Endothelial cell of umbilical vein (primary cell): ENCODE measurements at regions not wholly inside any gene's neighbourhood (a gene's known extent, or its start where the extent isn't known, plus 50 kb on each side); places are given as distances from the start of the nearest gene placed in this dataset.

Experiments
- BruUV-seq: library from RNA; stranded (reverse); fragments of 400-500 nt; replicated peaks from 2 replicates; lab custom pipeline; 2021; lab: Mats Ljungman, UMichigan
- CTCF ChIA-PET: fragments of 300-600, 350-600 bp; sonication (Branson Sonifier 250); formaldehyde crosslinking; loops from one replicate; lab custom pipeline; 2021; ENCODE audit warnings: antibody characterized with exemption, inconsistent platforms; lab: Charles Lee
- POLR2A ChIA-PET: fragments of 300-600, 350-600 bp; sonication (Branson Sonifier 250); formaldehyde crosslinking; loops from one replicate; lab custom pipeline; 2021; ENCODE audit warnings: antibody characterized with exemption, inconsistent platforms; lab: Charles Lee
- DNase-seq: peaks from one replicate; pipeline ENCODE4 v3.0.0-alpha.2; 2011; ENCODE audit warnings: low read depth, low spot score
- FAIRE-seq: peaks from 2 replicates; lab custom pipeline; 2011; peaks lifted over from hg19 to GRCh38; lab: Jason Lieb, UNC
- H2AFZ ChIP-seq: 2 replicates; pipeline ENCODE4 v1.6.0; 2012; ENCODE audit warnings: low read depth, low read length, control low read depth, inconsistent platforms
- H3K27ac ChIP-seq: 2 replicates; pipeline ENCODE4 v1.5.1; 2011; ENCODE audit warnings: low read depth, mild to moderate bottlenecking, control low read depth, low read length, moderate library complexity; ENCODE audit not compliant: insufficient read depth
- H3K27me3 ChIP-seq, 2 experiments: 2 replicates each; pipeline versions ENCODE4 v1.6.0 to v1.6.1; 2011; ENCODE audit warnings: low read length in 2 of 2, mixed read lengths in 1 of 2; ENCODE audit not compliant: control insufficient read depth in 2 of 2, insufficient read depth in 2 of 2
- H3K36me3 ChIP-seq, 2 experiments: 2 replicates in 1 of 2; 3 replicates in 1 of 2; pipeline ENCODE4 v1.5.1; 2011; ENCODE audit warnings: low read length in 2 of 2, mild to moderate bottlenecking in 1 of 2, moderate library complexity in 1 of 2; ENCODE audit not compliant: control insufficient read depth in 2 of 2, insufficient read depth in 2 of 2; ENCODE audit errors: extremely low read depth in 1 of 2
- H3K4me1 ChIP-seq: 3 replicates; pipeline ENCODE4 v1.5.1; 2011; ENCODE audit warnings: mild to moderate bottlenecking, low read length; ENCODE audit not compliant: control insufficient read depth, insufficient read depth; ENCODE audit errors: extremely low read depth
- H3K4me2 ChIP-seq: 2 replicates; pipeline ENCODE4 v1.6.1; 2011; ENCODE audit warnings: low read length, control low read depth, mixed read lengths; ENCODE audit not compliant: insufficient read depth
- H3K4me3 ChIP-seq, 3 experiments: fragments of 200-600 bp in 1 of 3; sonication (generic), shearing (Covaris generic) in 1 of 3; replicated peaks in 1 of 3; 2 replicates each; pipeline ENCODE4 v1.5.1; 2011 to 2016; ENCODE audit warnings: control low read depth in 3 of 3, low read length in 3 of 3, mild to moderate bottlenecking in 2 of 3, inconsistent platforms in 1 of 3, low read depth in 1 of 3, moderate library complexity in 1 of 3; ENCODE audit not compliant: insufficient read depth in 1 of 3
- H3K79me2 ChIP-seq: 2 replicates; pipeline ENCODE4 v1.6.0; 2012; ENCODE audit warnings: low read length, inconsistent platforms; ENCODE audit not compliant: control insufficient read depth, insufficient read depth
- H3K9ac ChIP-seq: replicated peaks from 2 replicates; pipeline ENCODE3; 2011; ENCODE audit warnings: low read length, control low read depth; ENCODE audit not compliant: insufficient read depth; ENCODE audit errors: extremely low read depth
- H3K9me1 ChIP-seq: replicated peaks from 3 replicates; pipeline ENCODE4 v1.6.0; 2011; ENCODE audit warnings: mild to moderate bottlenecking, low read length; ENCODE audit not compliant: control insufficient read depth, insufficient read depth; ENCODE audit errors: extremely low read depth
- H3K9me3 ChIP-seq: replicated peaks from 2 replicates; pipeline ENCODE4 v1.5.1; 2012; ENCODE audit warnings: low read length, inconsistent platforms; ENCODE audit not compliant: control insufficient read depth, insufficient read depth
- H4K20me1 ChIP-seq: replicated peaks from 2 replicates; pipeline ENCODE3; 2011; ENCODE audit warnings: mild to moderate bottlenecking, low read length; ENCODE audit not compliant: control insufficient read depth, insufficient read depth; ENCODE audit errors: extremely low read depth
- EZH2 ChIP-seq: IDR thresholded peaks from 2 replicates; pipeline ENCODE4 v1.6.1; 2012; ENCODE audit warnings: borderline replicate concordance, low read depth, mild to moderate bottlenecking, moderate library complexity, low read length, inconsistent platforms; ENCODE audit not compliant: severe bottlenecking
- FOS ChIP-seq: IDR thresholded peaks from 2 replicates; pipeline ENCODE4 v1.6.1; 2011; ENCODE audit warnings: mild to moderate bottlenecking, low read length, moderate library complexity, borderline replicate concordance; ENCODE audit not compliant: insufficient read depth
- GATA2 ChIP-seq: IDR thresholded peaks from 2 replicates; pipeline ENCODE4 v1.7.0; 2011; ENCODE audit warnings: low read depth, mild to moderate bottlenecking, moderate library complexity, mixed read lengths, low read length; ENCODE audit not compliant: insufficient read length, insufficient read depth
- JUN ChIP-seq: IDR thresholded peaks from 2 replicates; pipeline ENCODE4 v1.6.1; 2011; ENCODE audit warnings: borderline replicate concordance, low read depth; ENCODE audit not compliant: insufficient read length, insufficient read depth
- MYC ChIP-seq: IDR thresholded peaks from one replicate; pipeline ENCODE4 v1.6.1; 2011; ENCODE audit warnings: mild to moderate bottlenecking, low read depth, low read length
- POLR2A ChIP-seq: IDR thresholded peaks from 2 replicates; pipeline ENCODE4 v1.6.1; 2012; ENCODE audit warnings: low read depth, mild to moderate bottlenecking, control low read depth, low read length
- POLR2AphosphoS5 ChIP-seq: IDR thresholded peaks from 2 replicates; pipeline ENCODE4 v1.6.1; 2012; ENCODE audit warnings: low read depth, mild to moderate bottlenecking, control low read depth, low read length, moderate library complexity; ENCODE audit not compliant: insufficient read depth
- dilution Hi-C: fragments of 300-500 bp; cut with MboI; formaldehyde crosslinking; loops from one replicate; pipeline ENCODE4 v1.15.0; 2019; ENCODE audit warnings: low sequenced_read_pairs; ENCODE audit not compliant: extremely low pct_ligation_motif_present
- intact Hi-C: fragments of 100-400 bp; cut with micrococcal nuclease; formaldehyde crosslinking; loops from one replicate; pipeline ENCODE4 v1.10.0; 2022
- TF ChIP-seq, protein P1 (sequence below): IDR thresholded peaks from 2 replicates; pipeline ENCODE4 v1.6.1; 2011; ENCODE audit not compliant: insufficient read depth, insufficient read length
- TF ChIP-seq, protein P2 (sequence below), 2 donors: IDR thresholded peaks; 1 replicate in 1 of 2; 2 replicates in 1 of 2; pipeline ENCODE4 v1.5.1; 2011; ENCODE audit warnings: low read length in 2 of 2, mild to moderate bottlenecking in 2 of 2, moderate library complexity in 2 of 2, control low read depth in 1 of 2, inconsistent platforms in 1 of 2, low read depth in 1 of 2; ENCODE audit not compliant: insufficient read depth in 1 of 2; ENCODE audit errors: extremely low read depth in 1 of 2

DNA sequence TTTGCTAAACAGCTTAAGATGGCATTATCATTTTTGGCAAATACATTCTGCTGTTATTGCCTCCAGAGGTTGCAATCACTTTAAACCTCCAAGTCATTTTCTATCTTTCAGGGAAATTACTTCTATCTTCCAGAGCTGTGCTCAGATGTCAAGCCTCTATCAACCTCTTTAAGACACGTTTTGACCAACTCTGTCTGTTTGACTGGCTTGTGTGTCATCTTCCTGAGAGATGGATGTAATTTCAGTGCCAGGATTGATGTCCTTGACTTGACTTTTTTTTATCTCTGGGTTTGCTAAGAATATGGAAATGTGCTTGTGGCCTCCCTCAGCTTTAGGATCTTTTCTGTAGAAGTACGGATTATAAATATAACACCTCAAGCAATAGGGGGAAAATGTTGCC is 263.4 kb downstream of the GLUD2 start:
- BruUV-seq, result no TSS peak
- Histone ChIP-seq H3K27ac (no peak overlapping the region), H3K9me1 (no peaks in the 10 kb centered on the region), H3K4me3 (no peak overlapping the region), H3K4me2 (no peak overlapping the region), H2AFZ (no peak overlapping the region), H4K20me1 (no peaks in the 10 kb centered on the region), H3K9ac (no peak overlapping the region), H3K36me3 (no peaks in the 10 kb centered on the region), H3K79me2 (no peaks in the 10 kb centered on the region), H3K9me3 (no peaks in the 10 kb centered on the region), H3K27me3 (no peaks in the 10 kb centered on the region), H3K4me1 (no peaks in the 10 kb centered on the region)
- FAIRE-seq, result no peak
- dilution Hi-C loops (no loop called here), intact Hi-C loops (no loop called here)
- ChIA-PET CTCF (no interaction called here), POLR2A (no interaction called here)
- no peak for DNase-seq
- TF ChIP-seq FOS (no peak), JUN (no peak), POLR2AphosphoS5 (no peak), EZH2 (no peak)
- TF ChIP-seq, protein P1, sequence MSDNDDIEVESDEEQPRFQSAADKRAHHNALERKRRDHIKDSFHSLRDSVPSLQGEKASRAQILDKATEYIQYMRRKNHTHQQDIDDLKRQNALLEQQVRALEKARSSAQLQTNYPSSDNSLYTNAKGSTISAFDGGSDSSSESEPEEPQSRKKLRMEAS, result no peak

DNA sequence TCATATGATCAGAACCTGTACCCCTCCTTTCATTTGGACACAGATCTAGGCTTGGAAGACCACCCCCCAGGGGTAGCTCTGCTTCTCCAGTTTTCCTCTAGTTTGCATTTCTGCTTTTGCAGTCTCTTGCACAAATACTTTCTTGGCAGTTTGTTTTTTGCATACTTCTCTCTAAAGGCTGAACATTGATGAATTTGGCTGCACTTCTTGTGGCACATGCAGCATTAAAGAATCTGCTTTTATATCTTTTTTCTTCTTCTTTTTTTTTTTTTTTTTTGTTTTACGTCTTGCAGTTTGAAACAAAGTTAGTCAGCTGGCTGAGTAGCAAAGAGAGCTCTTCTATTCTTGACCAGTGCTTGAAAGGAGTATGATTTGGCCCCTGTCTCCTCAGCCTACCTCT is 273.0 kb downstream of the GLUD2 start:
- Histone ChIP-seq H3K36me3 (no peaks in the 10 kb centered on the region), H3K4me1 (no peaks in the 10 kb centered on the region), H3K4me3 (no peak overlapping the region), H2AFZ (no peak overlapping the region), H3K79me2 (no peaks in the 10 kb centered on the region), H3K9ac (no peak overlapping the region), H3K4me2 (no peak overlapping the region), H3K9me1 (no peaks in the 10 kb centered on the region), H3K27ac (no peak overlapping the region), H3K27me3 (no peaks in the 10 kb centered on the region), H4K20me1 (no peaks in the 10 kb centered on the region), H3K9me3 (no peaks in the 10 kb centered on the region)
- ChIA-PET CTCF (no interaction called here), POLR2A (no interaction called here)
- dilution Hi-C loops (no loop called here), intact Hi-C loops (no loop called here)
- TF ChIP-seq EZH2 (no peak), FOS (no peak), POLR2A (no peak), POLR2AphosphoS5 (no peak), MYC (no peak), JUN (no peak), GATA2 (no peak)
- TF ChIP-seq, protein P1, result no peak
- TF ChIP-seq, protein P2, sequence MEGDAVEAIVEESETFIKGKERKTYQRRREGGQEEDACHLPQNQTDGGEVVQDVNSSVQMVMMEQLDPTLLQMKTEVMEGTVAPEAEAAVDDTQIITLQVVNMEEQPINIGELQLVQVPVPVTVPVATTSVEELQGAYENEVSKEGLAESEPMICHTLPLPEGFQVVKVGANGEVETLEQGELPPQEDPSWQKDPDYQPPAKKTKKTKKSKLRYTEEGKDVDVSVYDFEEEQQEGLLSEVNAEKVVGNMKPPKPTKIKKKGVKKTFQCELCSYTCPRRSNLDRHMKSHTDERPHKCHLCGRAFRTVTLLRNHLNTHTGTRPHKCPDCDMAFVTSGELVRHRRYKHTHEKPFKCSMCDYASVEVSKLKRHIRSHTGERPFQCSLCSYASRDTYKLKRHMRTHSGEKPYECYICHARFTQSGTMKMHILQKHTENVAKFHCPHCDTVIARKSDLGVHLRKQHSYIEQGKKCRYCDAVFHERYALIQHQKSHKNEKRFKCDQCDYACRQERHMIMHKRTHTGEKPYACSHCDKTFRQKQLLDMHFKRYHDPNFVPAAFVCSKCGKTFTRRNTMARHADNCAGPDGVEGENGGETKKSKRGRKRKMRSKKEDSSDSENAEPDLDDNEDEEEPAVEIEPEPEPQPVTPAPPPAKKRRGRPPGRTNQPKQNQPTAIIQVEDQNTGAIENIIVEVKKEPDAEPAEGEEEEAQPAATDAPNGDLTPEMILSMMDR (IDR thresholded peaks at IDR 0.05; ENCODE audit: extremely low read depth in 1 of 2, insufficient read depth in 1 of 2, low read depth in 1 of 2, low read length in 2 of 2), result no peak
- no TSS peak for BruUV-seq
- no peak for FAIRE-seq
- no peak for DNase-seq
